MCF 10A (cell line): ENCODE measurements at regions not wholly inside any gene's neighbourhood (a gene's known extent, or its start where the extent isn't known, plus 50 kb on each side); places are given as distances from the start of the nearest gene placed in this dataset.

ENCODE experiments used
- BruUV-seq: library from RNA; stranded (reverse); fragments of 400-500 nt; replicated peaks from 2 replicates; lab custom pipeline; 2021; lab: Mats Ljungman, UMichigan
- CTCF ChIA-PET: fragments of 300-600 bp; sonication (Branson Sonifier 250); formaldehyde crosslinking; extraction: SDS; loops from one replicate; lab custom pipeline; 2021; ENCODE audit warnings: antibody characterized with exemption, inconsistent platforms; lab: Yijun Ruan, JAX
- POLR2A ChIA-PET: fragments of 300-600, 350-650 bp; sonication (Branson Sonifier 250); formaldehyde crosslinking; extraction: SDS; loops from one replicate; lab custom pipeline; 2020; ENCODE audit warnings: antibody characterized with exemption, inconsistent platforms; lab: Yijun Ruan, JAX
- DNase-seq: peaks from one replicate; pipeline ENCODE4 v3.0.0-alpha.2; 2018; ENCODE audit not compliant: unreplicated experiment
- H3K27ac Mint-ChIP-seq: one replicate; pipeline ENCODE4 v1.8.0; 2022; ENCODE audit warnings: mild to moderate bottlenecking, low read depth, mixed read lengths; ENCODE audit not compliant: unreplicated experiment
- H3K27me3 Mint-ChIP-seq: one replicate; pipeline ENCODE4 v1.8.0; 2022; ENCODE audit warnings: mixed read lengths; ENCODE audit not compliant: insufficient read depth, unreplicated experiment
- H3K36me3 Mint-ChIP-seq: one replicate; pipeline ENCODE4 v1.8.0; 2022; ENCODE audit warnings: mild to moderate bottlenecking, moderate library complexity, mixed read lengths; ENCODE audit not compliant: insufficient read depth, unreplicated experiment
- H3K4me1 Mint-ChIP-seq: one replicate; pipeline ENCODE4 v1.8.0; 2022; ENCODE audit warnings: mixed read lengths; ENCODE audit not compliant: insufficient read depth, unreplicated experiment
- H3K4me3 Mint-ChIP-seq: one replicate; pipeline ENCODE4 v1.8.0; 2022; ENCODE audit warnings: mild to moderate bottlenecking, moderate library complexity, mixed read lengths; ENCODE audit not compliant: unreplicated experiment
- H3K9me3 Mint-ChIP-seq: one replicate; pipeline ENCODE4 v1.8.0; 2022; ENCODE audit warnings: mixed read lengths; ENCODE audit not compliant: unreplicated experiment
- CTCF ChIP-seq: fragments of 200-600 bp; IDR thresholded peaks from one replicate; pipeline ENCODE4 v1.8.0; 2022; ENCODE audit warnings: antibody characterized with exemption, mild to moderate bottlenecking; ENCODE audit not compliant: unreplicated experiment
- intact Hi-C: fragments of 100-400 bp; cut with micrococcal nuclease; formaldehyde crosslinking; loops from 2 replicates; pipeline ENCODE4 v1.14.1; 2022

- POLR2A ChIA-PET, result no interaction called here
- no peak for TF ChIP-seq CTCF
- peaks cover 7% of the 10 kb centered on the region for H3K9me3 Mint-ChIP-seq
- H3K36me3 Mint-ChIP-seq, result no peaks in the 10 kb centered on the region
- intact Hi-C loops, result no loop called here
- H3K4me1 Mint-ChIP-seq, result no peaks in the 10 kb centered on the region
- CTCF ChIA-PET, result no interaction called here
- no peak overlapping the region for H3K27ac Mint-ChIP-seq
- peaks cover 11% of the 10 kb centered on the region for H3K27me3 Mint-ChIP-seq
- no TSS peak for BruUV-seq
- no peak for DNase-seq
- no peak overlapping the region for H3K4me3 Mint-ChIP-seq
Observed at GRCh38 chr3:80405618-80406017, 637.8 kb upstream of the ROBO1 start.

- Mint-ChIP-seq H3K27me3 (peaks cover 31% of the 10 kb centered on the region), H3K4me1 (no peaks in the 10 kb centered on the region), H3K27ac (no peak overlapping the region), H3K9me3 (peaks cover 7% of the 10 kb centered on the region), H3K4me3 (no peak overlapping the region), H3K36me3 (no peaks in the 10 kb centered on the region)
- no TSS peak for BruUV-seq
- TF ChIP-seq CTCF, result no peak
- intact Hi-C loops, result no loop called here
- ChIA-PET CTCF (no interaction called here), POLR2A (no interaction called here)
- DNase-seq, result no peak
Observed at GRCh38 chr3:80395023-80395422, 627.2 kb upstream of the ROBO1 start.

- Mint-ChIP-seq H3K27ac (no peak overlapping the region), H3K4me1 (no peaks in the 10 kb centered on the region), H3K4me3 (no peak overlapping the region), H3K36me3 (no peaks in the 10 kb centered on the region), H3K9me3 (peaks cover 7% of the 10 kb centered on the region), H3K27me3 (peaks cover 31% of the 10 kb centered on the region)
- intact Hi-C loops, result no loop called here
- POLR2A ChIA-PET, result interaction anchor here (0.9 kb wide), 2 partner anchors 25 to 29 kb away, joined by 3 read pairs; no protein-coding TSS in a partner anchor
- CTCF ChIA-PET, result no interaction called here
- TF ChIP-seq CTCF, result no peak
- no TSS peak for BruUV-seq
- DNase-seq, result no peak
Observed at GRCh38 chr3:80391573-80391972, 623.8 kb upstream of the ROBO1 start.

GRCh38 chr3:80384811-80385210, 617.0 kb upstream of the ROBO1 start:
- BruUV-seq, result no TSS peak
- intact Hi-C loops, result no loop called here
- CTCF ChIA-PET, result interaction anchor here (0.7 kb wide), 1 partner anchor 283 kb away, joined by 3 read pairs; no protein-coding TSS in a partner anchor

More at GRCh38 chr3:80384811-80385210, 617.0 kb upstream of the ROBO1 start:
- no peak for TF ChIP-seq CTCF
- POLR2A ChIA-PET, result no interaction called here
- Mint-ChIP-seq H3K4me3 (no peak overlapping the region), H3K9me3 (no peaks in the 10 kb centered on the region), H3K36me3 (no peaks in the 10 kb centered on the region), H3K4me1 (no peaks in the 10 kb centered on the region), H3K27ac (no peak overlapping the region), H3K27me3 (peaks cover 18% of the 10 kb centered on the region)
- no peak for DNase-seq
